ENCODE measurements at regions not wholly inside any gene's neighbourhood (a gene's known extent, or its start where the extent isn't known, plus 50 kb on each side); places are given as distances from the start of the nearest gene placed in this dataset.

DNA sequence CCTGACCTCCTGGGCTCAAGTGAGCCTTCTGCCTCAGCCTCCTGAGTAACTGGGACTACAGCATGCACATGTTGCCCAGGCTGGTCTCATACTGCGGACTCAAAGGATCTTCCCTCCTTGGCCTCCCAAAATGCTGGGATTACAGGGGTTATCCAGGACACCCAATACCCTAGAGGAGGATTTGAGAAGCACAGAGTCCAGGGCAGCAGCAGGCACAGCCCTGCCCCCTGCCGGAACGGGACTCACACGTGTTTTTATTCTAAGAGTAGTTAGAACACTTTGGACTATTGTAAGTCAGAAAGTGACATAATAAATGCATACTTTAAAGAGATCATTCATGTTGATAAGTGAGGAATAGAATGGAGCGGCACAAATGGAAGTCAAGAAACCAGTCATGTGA lies 80.2 kb downstream of the C6orf118 start:
- DNase-seq (ENCODE audit: low read depth in 3 of 3): no peak

DNA sequence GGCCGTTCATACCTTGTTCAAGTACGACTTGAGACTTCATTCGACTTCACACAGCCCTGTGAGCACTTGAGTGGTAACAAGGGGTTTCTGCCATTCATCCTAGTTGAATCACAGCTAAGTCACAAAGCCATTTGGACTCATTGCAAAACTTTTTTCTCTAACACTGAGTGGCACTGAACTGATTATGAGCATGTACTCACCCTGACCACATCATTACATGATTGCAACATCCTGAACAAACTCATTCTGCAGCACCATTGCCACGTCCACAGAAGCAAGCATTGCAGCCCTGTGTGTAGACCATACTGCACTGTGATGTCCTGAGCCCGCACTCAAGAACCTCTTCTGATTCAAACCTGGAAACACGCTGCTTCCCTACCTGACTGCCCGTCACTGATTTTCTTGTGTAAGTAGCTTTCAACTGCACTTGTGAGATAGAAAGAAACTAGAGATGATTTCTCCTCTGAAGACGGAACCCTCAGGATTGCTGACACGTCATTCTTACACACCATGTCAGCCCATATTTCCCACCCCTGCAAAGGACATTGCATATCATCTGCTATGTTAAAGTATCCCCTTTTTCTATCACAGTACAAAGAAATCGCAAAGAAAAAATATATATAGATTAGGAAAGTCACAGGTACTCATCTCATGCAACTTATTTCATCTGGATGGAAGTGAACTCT lies 81.6 kb downstream of the C6orf118 start:
- no peak for DNase-seq (ENCODE audit: low read depth in 3 of 3)

DNA sequence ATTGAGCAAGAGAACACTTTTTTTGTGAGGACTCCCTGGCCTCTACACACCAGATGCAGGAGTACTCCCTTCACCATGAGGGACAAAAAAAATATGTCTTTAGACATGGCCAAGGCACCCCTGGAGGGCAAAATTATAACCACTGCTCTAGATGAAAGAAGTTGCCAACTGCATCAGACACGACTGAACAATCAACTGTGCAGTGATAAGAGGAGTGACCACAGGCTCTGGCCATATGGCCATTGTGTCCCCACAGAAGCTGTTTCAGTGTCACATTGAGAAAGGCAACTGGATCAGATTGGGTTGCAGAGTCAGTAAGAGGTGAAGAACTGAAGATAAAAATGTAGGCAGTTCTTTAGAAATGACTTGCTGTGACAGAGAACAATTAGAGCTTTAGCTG lies 85.7 kb downstream of the C6orf118 start:
- DNase-seq (ENCODE audit: low read depth in 3 of 3): no peak

DNA sequence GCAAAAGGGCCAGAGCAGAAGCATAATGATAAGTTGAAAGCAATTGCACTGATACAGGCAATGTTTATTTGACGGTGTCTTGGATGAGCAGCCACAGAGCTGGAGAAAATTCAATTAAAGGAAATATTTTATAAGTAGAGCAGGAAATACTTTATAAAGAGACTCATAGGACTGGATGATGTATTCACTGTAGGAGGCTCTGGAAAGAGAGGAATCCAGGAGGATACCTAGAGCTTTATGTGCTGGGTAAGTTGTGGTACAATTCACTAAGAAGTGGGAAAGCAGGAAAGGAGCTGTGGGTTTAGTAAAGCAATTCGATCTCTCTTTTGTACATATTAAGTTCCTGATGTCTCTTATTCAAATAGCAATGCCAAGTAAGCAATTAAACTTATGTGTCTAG lies 86.3 kb downstream of the C6orf118 start:
- no peak for DNase-seq (ENCODE audit: low read depth in 3 of 3)

DNA sequence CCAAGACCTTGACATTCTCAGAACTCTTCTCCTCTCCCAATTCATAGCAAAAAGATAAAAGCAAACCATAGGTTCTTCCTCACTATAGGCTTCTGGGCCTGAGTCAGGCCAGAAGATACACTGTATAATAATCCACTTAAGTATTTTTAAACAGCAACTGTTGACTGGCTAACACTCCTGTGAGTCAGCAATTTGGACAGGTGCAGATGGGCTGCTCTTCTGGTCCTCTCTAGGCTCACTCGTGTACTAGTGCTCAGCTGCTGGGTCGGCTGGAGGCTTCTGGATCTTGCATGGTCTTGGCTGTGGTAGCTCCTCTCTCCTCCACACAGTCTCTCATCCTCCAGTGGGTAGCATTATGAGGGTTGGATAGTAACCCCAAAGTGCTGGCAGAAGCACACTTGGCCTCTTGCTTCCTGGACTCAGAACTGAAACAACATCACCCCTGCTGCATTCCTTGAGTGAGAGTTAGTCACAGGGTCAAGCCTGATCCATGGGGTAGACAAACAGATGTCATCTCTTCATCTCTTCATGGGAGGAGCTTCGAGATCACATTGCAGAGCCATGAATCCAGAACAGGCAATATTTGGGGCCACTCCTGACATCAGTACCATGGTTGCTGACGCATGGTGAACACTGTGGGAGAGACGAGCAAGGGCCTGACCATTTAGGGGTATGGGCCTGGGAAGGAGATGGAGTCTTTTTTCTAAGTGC lies 86.9 kb downstream of the C6orf118 start:
- no peak for DNase-seq (ENCODE audit: low read depth in 3 of 3)

DNA sequence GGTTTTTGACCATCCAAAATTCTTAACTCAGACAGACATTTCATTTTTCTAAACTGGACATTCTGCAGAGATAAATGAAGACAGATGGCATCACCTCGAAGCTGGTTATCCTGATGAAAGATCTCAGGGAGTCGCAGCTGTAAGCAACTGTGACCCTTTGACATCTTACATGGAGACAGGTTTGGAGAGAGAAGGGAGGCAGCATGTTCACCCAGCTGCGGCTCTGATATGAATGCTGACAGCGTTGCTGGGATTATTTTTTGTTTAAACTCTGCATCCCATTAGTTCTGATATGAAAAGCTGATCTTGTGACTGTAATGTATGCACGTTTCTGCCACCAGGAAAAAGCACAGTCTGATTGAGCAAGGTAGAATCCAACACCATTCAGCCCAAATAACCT lies 89.4 kb downstream of the C6orf118 start:
- no peak for DNase-seq (ENCODE audit: low read depth in 3 of 3)

DNA sequence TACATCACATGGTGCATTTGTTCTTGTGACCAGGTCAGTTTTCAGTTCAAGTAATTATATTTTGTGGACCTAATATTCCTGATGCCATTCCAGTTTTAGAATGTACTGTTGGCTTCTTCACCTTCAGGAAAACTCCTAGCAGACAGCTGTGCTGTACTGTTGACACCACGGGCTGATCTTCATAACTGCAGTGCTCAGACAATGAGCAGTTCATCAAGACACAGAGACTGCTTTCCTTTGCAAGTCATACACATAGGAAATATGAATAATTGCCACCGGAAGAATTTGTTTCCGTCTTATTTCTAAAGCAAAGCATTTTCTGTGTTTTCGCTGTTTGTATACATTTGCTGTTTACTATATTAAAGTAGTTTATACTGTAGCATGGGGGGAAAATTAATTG lies 89.8 kb downstream of the C6orf118 start:
- DNase-seq (ENCODE audit: low read depth in 3 of 3): no peak

DNA sequence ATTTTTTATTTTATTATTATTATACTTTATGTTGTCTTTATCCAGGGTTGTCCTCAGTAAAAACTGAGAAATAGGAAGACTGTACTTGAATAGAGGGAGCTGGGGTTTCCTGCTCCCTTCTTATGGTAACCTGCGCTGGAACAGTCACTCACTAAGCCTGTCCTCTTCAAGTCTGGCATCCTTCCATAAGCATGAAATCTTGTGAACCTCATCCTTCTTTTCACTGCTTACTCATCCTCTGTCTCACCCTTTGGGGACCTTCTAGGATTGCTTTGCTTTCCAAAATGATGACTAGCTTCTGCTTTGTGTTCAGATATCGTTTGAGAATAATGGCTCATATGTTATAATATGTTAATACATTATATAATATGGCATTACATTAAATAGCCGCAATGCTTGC lies 90.6 kb downstream of the C6orf118 start:
- DNase-seq (ENCODE audit: low read depth in 3 of 3): no peak

DNA sequence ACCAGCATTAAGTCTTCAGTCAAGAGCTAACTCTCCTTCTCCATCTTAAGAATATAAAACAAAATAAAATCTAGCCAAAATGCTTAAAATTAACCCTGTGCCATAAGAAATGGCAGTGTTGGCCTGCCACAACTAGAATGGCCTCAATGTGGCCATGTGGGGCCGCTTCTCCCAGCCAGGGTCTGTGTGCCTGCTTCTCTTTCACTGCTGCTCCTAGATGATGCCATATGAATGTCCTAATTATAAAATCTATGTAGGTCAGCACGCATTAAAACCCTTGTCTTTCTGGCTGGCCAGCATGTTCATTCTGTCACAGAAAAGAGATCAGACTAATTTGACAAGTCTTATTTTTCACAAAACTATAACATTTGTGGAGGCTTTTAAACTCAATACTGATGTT lies 102.6 kb downstream of the C6orf118 start:
- no peak for DNase-seq (ENCODE audit: low read depth in 3 of 3)

DNA sequence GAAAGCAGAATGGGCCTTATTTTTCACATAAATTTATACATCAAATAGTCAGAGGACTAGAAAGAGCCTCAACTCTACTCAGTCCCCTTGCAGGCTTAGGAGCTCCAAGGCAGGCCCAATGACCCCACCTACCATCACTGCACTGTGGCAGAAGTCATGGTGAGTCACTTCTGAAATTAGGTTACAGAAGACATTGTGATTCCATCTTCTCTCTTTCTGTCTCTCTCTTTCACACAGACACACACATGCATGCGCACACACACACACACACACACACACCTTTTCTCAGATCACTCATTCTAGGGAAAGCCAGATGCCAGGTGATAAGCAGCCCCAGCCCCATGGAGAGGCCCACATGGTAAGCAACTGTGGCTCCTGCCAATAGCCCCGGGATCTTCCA lies 103.8 kb downstream of the C6orf118 start:
- no peak for DNase-seq (ENCODE audit: low read depth in 3 of 3)

DNA sequence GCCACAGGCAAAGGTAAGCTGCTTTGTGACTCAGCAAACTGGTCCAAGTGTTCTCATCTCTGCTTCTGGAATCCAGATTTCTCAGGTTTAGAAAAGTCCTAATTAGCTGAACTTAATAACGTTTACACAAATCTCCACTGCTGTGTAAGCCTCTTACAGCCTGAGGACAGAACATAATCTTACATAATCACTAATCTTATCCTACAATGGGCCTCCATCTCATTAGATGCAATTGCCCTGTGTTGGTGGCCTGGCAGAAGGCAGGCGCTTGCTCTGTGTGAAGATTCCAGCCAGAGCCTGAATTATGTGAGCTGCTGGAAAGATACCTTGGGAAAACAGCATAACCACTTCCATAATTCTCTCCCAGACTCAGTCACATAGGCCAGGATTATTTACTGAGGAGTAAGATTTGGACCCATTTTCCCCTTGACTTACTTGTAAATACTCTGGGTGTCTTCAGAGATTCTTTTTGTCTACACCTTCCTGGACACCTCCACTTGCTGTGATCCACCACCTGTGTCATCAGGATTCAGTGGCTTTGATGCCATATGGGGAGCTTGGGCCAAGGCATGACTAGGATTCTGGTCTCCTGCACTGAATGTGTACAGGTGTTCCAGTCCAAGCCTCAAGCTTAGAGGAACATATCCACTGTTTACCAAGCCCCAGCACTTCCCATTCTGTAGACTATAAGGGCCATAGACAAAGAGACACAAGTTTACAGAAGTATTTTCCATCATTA lies 104.4 kb downstream of the C6orf118 start:
- DNase-seq (ENCODE audit: low read depth in 3 of 3): no peak

DNA sequence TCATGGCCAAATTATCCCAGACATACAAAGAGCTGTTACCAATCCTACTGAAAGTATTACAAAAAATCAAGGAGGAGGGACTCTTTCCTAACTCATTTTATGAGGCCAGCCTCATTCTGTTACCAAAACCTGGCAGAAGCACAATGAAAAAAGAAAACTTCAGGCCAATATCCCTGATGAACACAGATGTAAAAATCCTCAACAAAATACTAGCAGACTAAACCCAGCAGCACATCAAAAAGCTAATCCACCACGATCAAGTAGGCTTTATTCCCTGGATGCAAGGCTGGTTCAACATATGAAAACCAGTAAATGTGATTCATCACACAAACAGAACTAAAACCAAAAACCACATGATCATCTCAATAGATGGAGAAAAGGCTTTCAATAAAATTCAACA lies 109.2 kb downstream of the C6orf118 start:
- DNase-seq (ENCODE audit: low read depth in 3 of 3): no peak

DNA sequence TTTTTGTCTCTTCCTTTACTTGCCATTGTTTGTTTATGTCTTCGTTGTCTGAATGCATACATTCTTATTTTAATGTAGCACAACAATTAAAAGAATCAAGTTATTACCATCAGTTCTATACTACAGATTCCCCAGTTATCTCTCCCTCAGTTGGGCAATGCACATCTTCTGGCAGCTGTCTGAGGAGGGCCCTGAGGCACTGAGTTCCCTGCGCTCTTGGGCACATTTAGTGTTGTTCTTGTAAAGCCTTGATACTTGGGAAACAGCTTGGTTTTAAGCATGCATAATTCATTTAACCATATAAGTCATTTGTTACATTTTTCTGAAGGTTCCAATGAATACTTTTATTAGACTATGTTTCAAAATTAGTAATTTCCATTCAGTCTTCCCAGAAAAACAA lies 117.9 kb downstream of the C6orf118 start:
- no peak for DNase-seq (ENCODE audit: low read depth in 3 of 3)

DNA sequence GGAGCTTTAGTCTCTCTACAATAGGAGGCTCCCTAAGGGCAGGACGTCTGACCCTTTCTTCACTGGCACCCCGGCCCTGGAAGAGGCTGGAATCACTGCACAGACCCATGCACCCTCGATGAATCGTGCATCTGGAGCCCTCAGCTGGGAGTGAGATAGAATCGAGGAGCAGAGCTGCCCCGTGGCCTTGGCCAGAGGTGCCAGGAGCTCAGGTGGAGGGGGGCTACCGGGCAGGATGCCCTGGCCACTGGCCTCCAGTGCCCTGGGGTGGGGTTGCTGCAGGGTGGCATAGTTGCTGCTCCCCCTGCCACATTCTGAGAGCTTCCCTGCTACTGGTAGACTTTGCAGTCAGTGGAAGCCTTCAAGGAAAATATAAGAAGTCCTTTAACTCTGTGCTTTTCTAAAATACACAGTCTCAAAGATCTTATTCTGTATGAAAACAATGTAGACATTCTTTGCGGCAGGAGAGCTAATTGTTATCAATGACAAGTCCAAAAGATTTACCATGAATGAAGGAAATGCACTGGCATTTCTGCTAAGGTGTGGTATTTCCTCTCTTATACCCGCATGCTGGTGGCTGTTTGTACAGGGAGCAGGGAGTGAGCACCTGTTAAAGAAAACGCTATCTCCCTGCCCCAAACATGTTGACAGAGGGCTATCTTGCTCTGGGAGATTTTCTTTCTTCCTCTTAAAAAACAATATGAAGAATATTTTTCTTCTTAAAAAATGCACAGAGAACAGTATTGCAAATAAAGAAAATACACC lies 122.8 kb downstream of the C6orf118 start:
- no peak for DNase-seq (ENCODE audit: low read depth in 3 of 3)

DNA sequence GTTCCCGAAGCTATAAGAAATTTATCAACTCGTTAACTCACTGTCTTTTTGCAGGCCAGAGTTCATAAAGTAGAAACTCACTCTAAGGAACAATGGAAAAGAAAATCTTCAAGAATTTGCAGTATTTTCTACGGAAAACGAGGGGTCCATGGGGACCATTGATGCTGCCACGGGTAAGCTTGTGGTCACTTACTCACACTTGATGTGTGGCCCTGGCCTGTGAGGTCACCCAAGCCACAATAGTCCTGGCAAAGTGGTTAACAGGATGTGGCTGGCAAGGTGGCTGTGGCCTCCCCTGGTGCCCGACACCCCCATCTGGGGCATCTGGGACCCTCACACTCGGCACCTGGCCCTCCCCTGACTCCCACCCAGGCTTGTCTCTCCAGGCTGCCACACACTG lies 123.4 kb downstream of the C6orf118 start:
- no peak for DNase-seq (ENCODE audit: low read depth in 3 of 3)

DNA sequence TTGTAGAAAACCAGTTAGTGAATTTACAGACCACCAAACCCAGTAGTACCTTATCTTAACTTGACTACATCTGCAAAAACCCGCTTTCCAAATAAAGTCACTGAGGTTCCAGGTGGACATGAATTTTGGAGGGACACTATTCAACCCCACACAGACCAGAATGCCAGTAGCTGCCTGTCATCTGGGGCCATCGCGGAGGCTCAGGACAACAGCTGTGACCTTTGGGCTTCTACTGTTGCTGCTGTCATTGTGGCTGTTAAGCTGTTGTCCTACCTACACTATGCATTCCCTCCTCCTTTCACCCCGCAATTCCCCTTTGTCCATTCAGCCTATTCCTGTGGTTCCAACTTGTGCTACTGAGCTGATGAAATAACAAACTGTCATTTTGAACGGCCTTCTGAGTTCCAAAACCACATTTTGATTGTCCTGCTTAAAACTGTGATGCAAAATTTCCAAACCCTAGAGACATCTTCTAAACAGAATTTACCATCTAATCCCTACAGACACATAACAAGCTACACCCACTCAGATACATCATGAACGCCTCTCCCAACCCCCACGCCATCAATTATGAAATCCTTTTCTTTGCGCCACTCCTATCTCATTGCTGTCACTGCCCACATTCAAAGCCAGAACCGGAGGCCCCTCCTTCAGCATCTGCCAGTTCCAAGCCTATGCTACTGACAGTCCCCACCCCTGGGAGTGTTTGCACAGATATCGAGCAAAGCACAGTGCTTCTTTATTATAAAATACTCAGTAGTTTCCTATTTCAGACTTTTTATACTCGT lies 125.0 kb downstream of the C6orf118 start:
- DNase-seq (ENCODE audit: low read depth in 3 of 3): no peak

DNA sequence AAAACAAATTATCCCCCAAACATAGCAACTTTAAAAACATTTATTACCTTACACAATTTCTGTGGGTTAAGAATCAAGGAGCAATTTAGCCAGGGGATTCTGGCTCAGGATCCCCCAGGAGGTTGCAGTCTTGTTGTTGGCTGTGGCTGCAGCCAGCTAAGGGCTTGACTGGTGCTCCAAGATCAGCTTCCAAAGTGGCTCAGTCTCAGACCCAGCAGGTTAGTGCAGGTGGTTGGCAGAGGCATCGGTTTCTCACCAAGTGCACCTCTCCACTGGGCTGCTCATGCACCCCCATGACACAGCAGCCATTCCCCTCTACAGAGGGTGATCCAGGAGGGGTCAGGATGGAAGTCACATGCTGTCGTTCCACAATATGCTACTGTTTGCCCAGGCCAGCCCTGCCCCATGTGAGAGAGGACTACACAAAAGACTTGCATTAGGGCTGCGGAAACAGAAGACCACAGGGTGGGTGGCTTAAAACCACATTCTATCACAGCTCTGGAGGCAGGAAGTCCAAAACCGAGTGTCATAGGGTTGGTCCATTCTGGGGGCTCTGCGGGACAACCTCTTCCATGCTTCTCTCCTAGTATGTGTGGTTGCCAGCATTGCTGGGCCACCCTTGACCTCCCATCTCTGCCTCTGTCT lies 125.8 kb downstream of the C6orf118 start:
- DNase-seq (ENCODE audit: low read depth in 3 of 3): no peak

DNA sequence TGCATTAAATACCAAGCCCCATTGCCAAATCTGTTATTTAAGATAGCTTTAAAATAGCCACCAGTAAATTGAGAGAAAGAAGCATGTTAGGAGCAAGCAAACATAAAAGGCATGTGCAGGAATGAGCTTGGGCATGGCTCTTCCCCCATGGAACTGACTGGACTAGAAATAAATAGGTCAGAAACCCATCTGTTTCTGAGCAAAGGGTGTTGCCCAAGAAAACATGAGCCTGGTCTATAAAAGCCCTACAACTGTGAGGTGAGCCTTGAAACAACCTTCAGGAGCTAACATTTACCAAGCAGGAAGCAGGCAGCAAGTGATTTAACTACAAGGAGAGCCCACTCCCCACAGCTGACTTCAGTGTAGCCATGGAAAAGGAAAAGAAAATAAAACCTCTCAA lies 126.3 kb downstream of the C6orf118 start:
- DNase-seq (ENCODE audit: low read depth in 3 of 3): no peak

DNA sequence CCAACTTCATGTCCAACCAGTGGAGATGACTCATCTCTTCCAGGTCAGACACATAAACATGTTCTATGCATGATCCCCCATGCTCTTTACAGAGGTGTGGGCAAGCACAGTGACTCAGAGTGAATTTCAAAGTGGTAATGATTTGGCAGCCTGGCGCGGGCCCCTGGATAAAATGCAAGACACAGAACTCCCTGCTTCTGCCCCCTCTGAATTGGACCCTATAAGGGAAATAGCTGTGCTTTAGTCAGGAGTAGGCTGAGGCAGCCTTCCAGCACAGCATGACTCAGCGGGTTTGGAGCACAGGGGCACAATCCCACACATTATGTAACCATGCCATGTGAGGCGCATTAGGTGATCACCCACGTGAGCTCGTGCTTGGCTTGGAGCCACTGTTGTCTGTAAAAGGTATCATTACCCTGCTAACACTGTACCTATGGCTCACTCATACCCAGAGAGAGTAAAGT lies 127.4 kb downstream of the C6orf118 start:
- DNase-seq (ENCODE audit: low read depth in 3 of 3): no peak

DNA sequence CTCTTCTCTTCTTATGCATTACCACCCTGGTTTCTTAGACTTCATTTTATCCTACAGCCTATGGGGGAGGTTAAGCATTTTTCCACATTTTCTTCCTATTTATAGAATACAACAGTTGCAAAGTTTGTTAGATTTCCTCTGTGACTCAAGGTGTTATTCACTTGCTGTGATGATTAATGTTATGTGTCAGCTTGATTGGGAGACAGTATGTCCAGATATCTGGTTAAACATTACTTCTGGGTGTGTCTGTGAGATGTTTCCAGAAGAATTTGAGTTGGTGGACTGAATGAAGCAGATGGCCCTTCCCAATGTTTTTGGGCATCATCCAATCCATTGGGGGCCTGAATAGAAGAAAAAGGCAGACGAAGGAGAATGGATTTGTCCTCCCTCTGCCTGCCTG lies 131.3 kb downstream of the C6orf118 start:
- DNase-seq (ENCODE audit: low read depth in 3 of 3): no peak

DNA sequence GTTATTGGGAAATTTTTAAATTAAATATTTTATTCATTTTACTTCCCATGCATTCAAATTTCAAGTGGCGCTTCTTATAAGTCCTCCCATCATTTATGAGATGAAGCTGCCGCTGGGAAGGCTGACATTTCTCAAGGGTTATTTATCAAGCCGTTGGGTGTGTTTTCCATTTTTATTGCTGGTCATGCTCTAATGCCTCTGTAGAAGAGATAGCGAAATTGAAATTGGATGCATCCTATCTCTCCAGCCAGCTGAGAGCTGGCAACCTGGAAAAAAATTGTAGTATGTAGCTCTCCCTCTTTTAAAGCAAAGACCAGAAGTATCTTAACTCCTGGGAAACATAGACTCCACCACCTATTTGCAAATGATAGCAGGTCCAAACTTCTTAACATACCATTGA lies 135.9 kb downstream of the C6orf118 start:
- no peak for DNase-seq (ENCODE audit: low read depth in 3 of 3)

Data from stimulated activated CD4-positive, alpha-beta T cell treated with anti-CD3 and anti-CD28 coated beads, TNF-alpha, amount 100 ng/mL, for 24 hours (primary cell).